NCI-H1417 treated with DMSO at 0.1 percent for 48 hours (cell line): ENCODE measurements at regions not wholly inside any gene's neighbourhood (a gene's known extent, or its start where the extent isn't known, plus 50 kb on each side); places are given as distances from the start of the nearest gene placed in this dataset.
"Not testable (repeated sequence)": the region's sequence is repeated elsewhere in the genome, so short reads cannot be mapped to it uniquely, and the experiment has no call there.

Experiments used
- DNase-seq: peaks from one replicate; lab custom pipeline; 2025; lab: John Stamatoyannopoulos, UW

- no peak for DNase-seq
Observed at GRCh38 chr3:73228437-73228836, 167.0 kb downstream of the EBLN2 start.

- DNase-seq, result no peak
Observed at GRCh38 chr3:73228959-73229358, 167.5 kb downstream of the EBLN2 start.

DNA sequence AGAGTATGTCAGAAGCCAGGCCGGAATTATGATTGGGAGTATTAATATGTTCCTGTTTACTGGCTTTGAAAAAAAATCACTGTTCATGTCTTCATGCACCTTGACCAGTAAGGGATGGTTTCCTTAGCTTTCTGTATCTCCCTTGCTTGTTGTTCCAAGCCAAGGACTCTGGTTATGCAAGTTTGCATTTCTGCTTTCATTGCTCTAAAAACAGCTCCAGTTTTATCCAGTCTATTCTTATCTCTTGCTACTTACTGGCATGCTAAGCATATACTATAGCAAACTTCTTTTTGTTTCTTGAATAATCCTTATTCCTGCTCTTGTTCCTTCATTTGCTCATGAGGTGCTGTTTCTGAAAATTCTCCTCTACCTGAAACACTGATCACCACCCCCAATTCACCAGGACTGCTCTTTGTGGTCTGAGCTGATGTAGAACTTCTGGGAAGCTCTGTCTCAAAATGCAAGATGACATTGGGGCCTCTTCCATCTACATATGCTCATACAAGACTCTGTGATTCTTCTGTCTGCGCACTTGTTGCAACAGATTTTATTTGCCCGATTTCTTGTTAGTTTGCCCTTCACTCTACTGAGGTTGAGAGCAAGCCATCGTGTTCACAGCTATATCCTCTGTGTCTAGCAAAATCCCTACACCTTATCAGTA is 173.0 kb downstream of the EBLN2 start:
- DNase-seq, result no peak

- DNase-seq, result no peak
Observed at GRCh38 chr3:73235768-73236167, 174.3 kb downstream of the EBLN2 start.

GRCh38 chr3:73236867-73237266 is 175.4 kb downstream of the EBLN2 start:
- no peak for DNase-seq

- no peak for DNase-seq
Observed at GRCh38 chr3:73243740-73244139, 182.3 kb downstream of the EBLN2 start.

DNA sequence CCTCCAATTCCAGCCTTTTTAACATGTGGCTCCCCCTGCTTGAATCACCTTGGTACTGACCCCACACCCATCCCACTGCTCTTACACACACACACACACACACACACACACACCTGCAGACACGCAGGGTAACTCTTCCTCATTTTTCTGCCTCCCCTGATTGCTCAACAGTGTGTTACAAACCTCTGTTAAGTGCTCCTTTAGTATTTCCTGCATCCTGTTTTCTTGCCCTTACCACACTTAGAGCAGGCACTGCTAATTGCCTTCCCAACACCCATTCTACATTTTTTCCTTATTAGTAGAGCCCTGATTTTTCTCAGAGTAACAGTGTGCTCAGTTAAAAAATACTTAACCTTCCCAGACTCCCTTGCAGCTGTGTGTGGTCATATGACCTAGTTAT is 184.0 kb downstream of the EBLN2 start:
- DNase-seq, result no peak

GRCh38 chr3:73249047-73249446 is 187.6 kb downstream of the EBLN2 start:
- DNase-seq, result no peak

DNA sequence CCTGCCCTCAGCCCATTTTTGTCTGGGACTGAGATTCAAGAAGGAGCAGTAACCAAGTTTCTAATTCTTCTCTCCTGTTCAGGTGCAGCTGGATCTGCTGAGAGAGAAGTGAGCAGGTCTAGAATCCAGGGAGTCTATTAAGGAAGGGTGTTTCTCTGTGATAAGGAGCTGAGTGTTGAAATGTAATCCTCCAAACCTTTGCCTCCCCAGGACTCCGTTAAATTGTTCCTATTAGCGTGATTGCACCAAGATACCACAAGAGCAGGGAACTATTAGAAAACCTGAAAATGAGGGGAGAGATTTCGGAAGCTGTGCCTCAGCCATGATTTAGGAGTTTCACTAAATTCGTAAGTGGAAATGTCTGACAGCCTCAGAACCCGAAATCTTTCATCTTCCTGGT is 192.6 kb downstream of the EBLN2 start:
- no peak for DNase-seq

GRCh38 chr3:73255609-73256029 is 194.2 kb downstream of the EBLN2 start:
- DNase-seq, result peak; percentile 21

DNA sequence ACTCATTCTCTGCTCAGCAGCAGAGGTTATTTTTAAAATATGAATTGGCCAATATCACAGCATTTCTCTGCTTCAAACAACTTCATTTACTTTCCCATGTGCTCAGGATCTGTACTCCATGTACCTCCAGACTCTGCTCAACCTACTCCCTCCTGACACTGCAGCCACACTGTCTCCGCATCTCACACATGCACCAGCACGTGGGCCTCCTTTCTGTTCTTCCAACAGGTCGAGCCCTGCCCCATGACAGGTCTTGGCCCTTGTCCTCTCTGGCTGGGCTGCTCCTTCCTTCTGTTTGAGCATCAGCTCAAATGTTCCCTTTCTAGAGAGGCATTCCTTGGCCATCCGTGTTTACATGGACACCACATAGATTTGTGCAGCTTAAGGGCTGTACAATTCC is 195.7 kb downstream of the EBLN2 start:
- DNase-seq, result no peak

GRCh38 chr3:73258057-73258456 is 196.6 kb downstream of the EBLN2 start:
- no peak for DNase-seq

DNA sequence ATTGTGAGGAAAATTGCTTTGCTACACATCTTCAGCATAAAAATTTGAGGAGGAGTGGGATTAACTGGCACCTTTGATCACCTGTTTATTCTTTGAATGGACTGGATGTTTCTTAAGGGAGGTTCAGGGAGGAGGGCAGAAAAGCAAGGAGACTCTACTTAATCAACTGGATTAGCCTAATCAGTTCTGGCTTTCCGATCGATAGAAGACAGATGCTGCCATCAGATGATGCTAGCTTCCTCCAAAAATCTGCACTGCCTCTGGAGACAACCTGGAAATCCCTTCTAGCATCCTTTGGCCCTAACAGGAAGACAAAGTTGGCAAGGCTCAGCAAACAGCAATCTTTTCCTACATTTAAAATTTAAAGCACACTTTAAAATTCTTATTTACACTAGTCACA is 197.8 kb downstream of the EBLN2 start:
- DNase-seq, result no peak

- DNase-seq, result no peak
Observed at GRCh38 chr3:73259856-73260255, 198.4 kb downstream of the EBLN2 start.

- not testable (repeated sequence) for DNase-seq
Observed at GRCh38 chr3:73266558-73266957, 205.1 kb downstream of the EBLN2 start.

- not testable (repeated sequence) for DNase-seq
Observed at GRCh38 chr3:73269126-73269525, 207.7 kb downstream of the EBLN2 start.

DNA sequence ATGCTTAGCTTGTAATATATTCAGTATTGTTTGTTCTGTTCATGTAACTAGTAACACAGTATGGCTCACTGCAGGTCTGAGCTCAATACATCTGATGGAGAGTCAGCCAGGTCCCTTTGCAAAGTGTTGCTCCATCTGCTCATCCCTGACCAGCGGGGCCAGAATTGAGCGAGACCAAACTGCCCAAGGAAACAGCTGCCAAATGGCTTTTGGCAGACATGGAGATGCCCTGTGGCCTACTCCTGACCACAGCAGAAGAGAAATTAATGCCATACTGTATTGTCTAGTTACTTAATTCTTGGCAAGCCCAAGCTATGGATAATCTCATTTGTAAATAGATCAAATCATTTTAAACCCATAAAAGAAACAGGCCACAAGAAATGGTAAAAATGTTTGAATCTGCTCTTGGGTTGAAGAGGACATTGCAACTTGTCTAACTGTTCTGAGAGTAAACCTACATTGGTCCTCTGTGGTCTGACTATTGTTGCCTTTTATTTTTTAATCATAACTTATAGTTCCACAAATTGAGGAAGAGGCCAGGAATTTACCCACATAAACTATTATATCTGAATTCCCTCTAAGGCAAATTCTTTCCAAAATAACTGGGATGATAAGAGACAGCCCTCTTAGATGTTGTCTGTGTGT is 209.5 kb downstream of the EBLN2 start:
- no peak for DNase-seq

- no peak for DNase-seq
Observed at GRCh38 chr3:73273341-73273740, 211.9 kb downstream of the EBLN2 start.

DNA sequence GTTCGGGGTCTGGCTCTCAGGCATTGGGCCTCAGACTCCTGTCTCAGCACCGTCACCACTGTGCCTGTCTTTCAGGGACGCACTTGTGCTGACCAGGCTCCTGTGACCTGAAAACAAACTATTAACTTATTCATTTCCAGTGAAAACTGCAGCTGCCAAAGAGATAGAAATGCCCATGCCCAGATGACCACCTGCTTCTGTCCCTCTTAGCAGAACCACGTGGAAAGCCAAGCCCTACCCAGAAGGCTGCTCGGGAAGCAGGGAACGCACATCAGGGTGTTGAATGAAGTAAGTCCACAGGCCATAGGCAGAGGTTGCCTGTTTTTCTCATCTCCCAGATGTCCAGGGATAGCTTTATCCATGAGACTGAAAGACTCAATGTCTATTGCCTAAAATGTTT is 219.3 kb downstream of the EBLN2 start:
- no peak for DNase-seq

GRCh38 chr3:73284472-73284871 is 223.0 kb downstream of the EBLN2 start:
- no peak for DNase-seq

GRCh38 chr3:73291541-73291940 is 230.1 kb downstream of the EBLN2 start:
- no peak for DNase-seq

DNA sequence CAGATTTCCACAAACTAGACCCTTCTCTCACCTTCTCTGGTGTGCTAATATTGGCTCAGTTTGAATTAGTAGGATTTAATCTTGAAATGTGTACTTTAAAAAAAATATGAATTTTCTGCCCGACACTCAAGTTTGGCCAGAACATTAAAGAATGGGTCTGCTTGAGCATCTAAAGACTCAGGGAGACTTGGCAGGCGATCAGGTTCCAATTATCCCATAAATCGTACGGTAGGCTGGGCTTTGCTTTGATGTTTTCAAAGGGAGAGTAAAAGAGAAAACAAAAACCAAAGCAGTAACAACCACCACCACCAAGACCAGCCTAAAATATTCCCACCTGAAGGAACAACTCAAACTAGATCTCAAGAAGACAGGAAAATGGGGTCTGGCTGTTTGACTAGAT is 230.8 kb downstream of the EBLN2 start:
- no peak for DNase-seq

- no peak for DNase-seq
Observed at GRCh38 chr3:73294537-73294936, 233.1 kb downstream of the EBLN2 start.
